ENCODE measurements at regions not wholly inside any gene's neighbourhood (a gene's known extent, or its start where the extent isn't known, plus 50 kb on each side); places are given as distances from the start of the nearest gene placed in this dataset.

DNA sequence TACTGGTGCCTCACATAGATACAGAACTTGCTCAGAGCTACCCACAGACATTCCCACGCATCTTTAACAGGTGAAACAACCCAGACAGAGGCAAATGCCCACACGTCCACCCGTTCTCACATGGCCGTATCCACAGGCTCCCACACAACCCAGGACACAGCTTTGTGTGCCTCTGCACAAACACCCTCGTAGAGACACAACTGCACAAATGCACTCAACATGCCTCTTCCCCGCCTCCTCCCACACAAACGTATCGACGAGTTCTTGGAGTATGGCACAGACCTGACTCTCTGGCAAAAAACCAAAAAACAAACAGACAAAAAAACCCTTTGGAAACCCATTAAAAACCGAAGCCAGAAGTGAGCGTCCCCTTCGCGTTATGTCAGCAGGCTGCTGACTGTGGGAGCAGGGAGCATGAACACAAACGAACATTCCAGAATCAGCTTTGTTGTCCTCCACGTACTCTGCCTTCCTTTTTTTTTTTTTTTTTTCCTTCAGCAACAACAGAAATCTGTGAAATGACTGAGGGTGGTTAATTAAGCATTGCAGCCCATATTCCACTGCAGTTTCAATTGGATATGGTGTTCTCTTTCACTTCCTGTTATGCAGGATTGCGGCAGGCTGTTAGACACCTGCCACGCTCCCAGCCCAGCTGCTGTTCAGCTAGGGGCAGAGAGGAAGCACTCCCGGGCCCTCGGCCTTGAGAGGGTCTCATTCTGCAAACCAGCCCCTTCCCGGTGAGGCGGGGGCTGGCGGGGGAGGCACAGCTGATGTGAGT, 313.7 kb downstream of the MAF start:
- TF ChIP-seq, protein P1, sequence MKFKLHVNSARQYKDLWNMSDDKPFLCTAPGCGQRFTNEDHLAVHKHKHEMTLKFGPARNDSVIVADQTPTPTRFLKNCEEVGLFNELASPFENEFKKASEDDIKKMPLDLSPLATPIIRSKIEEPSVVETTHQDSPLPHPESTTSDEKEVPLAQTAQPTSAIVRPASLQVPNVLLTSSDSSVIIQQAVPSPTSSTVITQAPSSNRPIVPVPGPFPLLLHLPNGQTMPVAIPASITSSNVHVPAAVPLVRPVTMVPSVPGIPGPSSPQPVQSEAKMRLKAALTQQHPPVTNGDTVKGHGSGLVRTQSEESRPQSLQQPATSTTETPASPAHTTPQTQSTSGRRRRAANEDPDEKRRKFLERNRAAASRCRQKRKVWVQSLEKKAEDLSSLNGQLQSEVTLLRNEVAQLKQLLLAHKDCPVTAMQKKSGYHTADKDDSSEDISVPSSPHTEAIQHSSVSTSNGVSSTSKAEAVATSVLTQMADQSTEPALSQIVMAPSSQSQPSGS (CRISPR knock-in tag; IDR thresholded peaks at IDR 0.05; ENCODE audit: borderline replicate concordance, low read depth): no peak
- TF ChIP-seq, protein P2, sequence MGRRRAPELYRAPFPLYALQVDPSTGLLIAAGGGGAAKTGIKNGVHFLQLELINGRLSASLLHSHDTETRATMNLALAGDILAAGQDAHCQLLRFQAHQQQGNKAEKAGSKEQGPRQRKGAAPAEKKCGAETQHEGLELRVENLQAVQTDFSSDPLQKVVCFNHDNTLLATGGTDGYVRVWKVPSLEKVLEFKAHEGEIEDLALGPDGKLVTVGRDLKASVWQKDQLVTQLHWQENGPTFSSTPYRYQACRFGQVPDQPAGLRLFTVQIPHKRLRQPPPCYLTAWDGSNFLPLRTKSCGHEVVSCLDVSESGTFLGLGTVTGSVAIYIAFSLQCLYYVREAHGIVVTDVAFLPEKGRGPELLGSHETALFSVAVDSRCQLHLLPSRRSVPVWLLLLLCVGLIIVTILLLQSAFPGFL (CRISPR knock-in tag; IDR thresholded peaks at IDR 0.05; ENCODE audit: borderline replicate concordance): no peak
- TF ChIP-seq, protein P3, sequence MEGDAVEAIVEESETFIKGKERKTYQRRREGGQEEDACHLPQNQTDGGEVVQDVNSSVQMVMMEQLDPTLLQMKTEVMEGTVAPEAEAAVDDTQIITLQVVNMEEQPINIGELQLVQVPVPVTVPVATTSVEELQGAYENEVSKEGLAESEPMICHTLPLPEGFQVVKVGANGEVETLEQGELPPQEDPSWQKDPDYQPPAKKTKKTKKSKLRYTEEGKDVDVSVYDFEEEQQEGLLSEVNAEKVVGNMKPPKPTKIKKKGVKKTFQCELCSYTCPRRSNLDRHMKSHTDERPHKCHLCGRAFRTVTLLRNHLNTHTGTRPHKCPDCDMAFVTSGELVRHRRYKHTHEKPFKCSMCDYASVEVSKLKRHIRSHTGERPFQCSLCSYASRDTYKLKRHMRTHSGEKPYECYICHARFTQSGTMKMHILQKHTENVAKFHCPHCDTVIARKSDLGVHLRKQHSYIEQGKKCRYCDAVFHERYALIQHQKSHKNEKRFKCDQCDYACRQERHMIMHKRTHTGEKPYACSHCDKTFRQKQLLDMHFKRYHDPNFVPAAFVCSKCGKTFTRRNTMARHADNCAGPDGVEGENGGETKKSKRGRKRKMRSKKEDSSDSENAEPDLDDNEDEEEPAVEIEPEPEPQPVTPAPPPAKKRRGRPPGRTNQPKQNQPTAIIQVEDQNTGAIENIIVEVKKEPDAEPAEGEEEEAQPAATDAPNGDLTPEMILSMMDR (IDR thresholded peaks at IDR 0.05): no peak
- no peak for TF ChIP-seq ESRRA (CRISPR knock-in tag; IDR thresholded peaks at IDR 0.05; ENCODE audit: borderline replicate concordance)
